ENCODE measurements at regions not wholly inside any gene's neighbourhood (a gene's known extent, or its start where the extent isn't known, plus 50 kb on each side); places are given as distances from the start of the nearest gene placed in this dataset.
A peak's percentile ranks its signal among the peaks of the same experiment; 100 is the strongest.

- WGBS (ENCODE audit: insufficient coverage, low coverage, missing lambda C conversion rate), result 35% methylated on average over 3 of the region's 3 CpGs
- H3K9me3 ChIP-seq (replicated peaks; ENCODE audit: control insufficient read depth, insufficient read depth, low read depth, low read length), result no peaks in the 10 kb centered on the region
- H4K20me1 ChIP-seq (replicated peaks; ENCODE audit: control insufficient read depth, insufficient read depth, low read length), result no peaks in the 10 kb centered on the region
- FAIRE-seq, result no peak
- ChIA-PET POLR2A (no interaction called here), CTCF (ENCODE audit: low intra/inter-chr PET ratio) (no interaction called here)
- TF ChIP-seq C11orf30 (IDR thresholded peaks at IDR 0.05; ENCODE audit: low read depth) (peak; percentile 87), MAFK (IDR thresholded peaks at IDR 0.05; ENCODE audit: low read length) (peak; percentile 90), MAFG (tag; conservative IDR thresholded peaks at IDR 0.05) (peak; percentile 83), MAFF (IDR thresholded peaks at IDR 0.05; ENCODE audit: low read length) (peak; percentile 91), ZNF316 (IDR thresholded peaks at IDR 0.05) (peak; percentile 92), POLR2AphosphoS5 (IDR thresholded peaks at IDR 0.05; ENCODE audit: control insufficient read depth, insufficient read depth, low read depth, low read length) (no peak), KDM5B (IDR thresholded peaks at IDR 0.05; ENCODE audit: insufficient replicate concordance, low read depth, low read length) (no peak)
- intact Hi-C loops (cut with micrococcal nuclease) (no loop called here), in situ Hi-C loops (cut with MboI) (no loop called here)
- no peaks in the 10 kb centered on the region for H3K4me1 ChIP-seq (replicated peaks in 1 of 2; ENCODE audit: control insufficient read depth in 2 of 2, insufficient read depth in 2 of 2, low read length in 2 of 2)
- ATAC-seq, result no peak
- no peak overlapping the region for H3K4me3 ChIP-seq
- DNase-seq (ENCODE audit: extremely low read depth in 1 of 4, low spot score in 3 of 4), result no peak
- no peaks in the 10 kb centered on the region; the same call in 2 of the 3 replicates for H3K79me2 ChIP-seq (ENCODE audit: control insufficient read depth, insufficient read depth, low read length)
- no peak overlapping the region for H3K9ac ChIP-seq (ENCODE audit: insufficient read depth in 1 of 2, low read depth in 2 of 2, low read length in 2 of 2)
- no peaks in the 10 kb centered on the region for H3K36me3 ChIP-seq (ENCODE audit: control insufficient read depth, insufficient read depth, low read length)
- H3K9me1 ChIP-seq (ENCODE audit: control insufficient read depth, insufficient read depth, low read length), result no peaks in the 10 kb centered on the region
- no peak overlapping the region for H2AFZ ChIP-seq (ENCODE audit: low read depth, low read length)
- no peak overlapping the region for H3K27ac ChIP-seq (ENCODE audit: extremely low read depth, low read depth, low read length)
- H3K27me3 ChIP-seq (ENCODE audit: control insufficient read depth in 2 of 2, insufficient read depth in 2 of 2, low read length in 2 of 2), result no peaks in the 10 kb centered on the region
- BruUV-seq (replicated peaks), result no TSS peak
- no peak overlapping the region for H3K4me2 ChIP-seq (ENCODE audit: insufficient read depth, low read length)
Observed at GRCh38 chr1:194802572-194802971, 1616.2 kb upstream of the B3GALT2 start.

Data from K562 (cell line).